KBM-7 (cell line): ENCODE measurements at regions not wholly inside any gene's neighbourhood (a gene's known extent, or its start where the extent isn't known, plus 50 kb on each side); places are given as distances from the start of the nearest gene placed in this dataset.

Experiments
- DNase-seq: peaks from one replicate; pipeline ENCODE4 v3.0.0-alpha.2; 2015
- in situ Hi-C: fragments of 300-500 bp; cut with MboI; formaldehyde crosslinking; loops from 2 replicates; pipeline ENCODE4 v1.14.3; 2020; ENCODE audit warnings: low sequenced_read_pairs, low pct_unique_long_range_greater_than_20kb, mixed read lengths

DNA sequence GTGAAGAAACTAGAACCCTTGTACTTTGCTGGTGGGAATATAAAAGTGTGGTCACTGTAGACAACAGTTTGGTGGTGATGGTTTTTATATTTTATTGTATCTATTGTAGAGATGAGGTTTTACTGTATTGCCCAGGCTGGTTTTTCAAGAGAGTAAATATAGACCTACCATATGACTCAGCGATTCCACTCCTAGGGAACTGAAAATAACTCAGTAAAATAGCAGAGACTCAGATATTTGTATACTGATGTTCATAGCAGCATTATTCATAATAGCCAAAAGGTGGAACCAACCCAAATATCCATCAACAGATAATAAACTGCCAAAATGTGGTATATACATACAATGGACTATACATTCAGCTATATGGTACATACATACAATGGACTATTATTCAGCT is 68.8 kb upstream of the IL12A start:
- DNase-seq: no peak
- in situ Hi-C loops: no loop called here

DNA sequence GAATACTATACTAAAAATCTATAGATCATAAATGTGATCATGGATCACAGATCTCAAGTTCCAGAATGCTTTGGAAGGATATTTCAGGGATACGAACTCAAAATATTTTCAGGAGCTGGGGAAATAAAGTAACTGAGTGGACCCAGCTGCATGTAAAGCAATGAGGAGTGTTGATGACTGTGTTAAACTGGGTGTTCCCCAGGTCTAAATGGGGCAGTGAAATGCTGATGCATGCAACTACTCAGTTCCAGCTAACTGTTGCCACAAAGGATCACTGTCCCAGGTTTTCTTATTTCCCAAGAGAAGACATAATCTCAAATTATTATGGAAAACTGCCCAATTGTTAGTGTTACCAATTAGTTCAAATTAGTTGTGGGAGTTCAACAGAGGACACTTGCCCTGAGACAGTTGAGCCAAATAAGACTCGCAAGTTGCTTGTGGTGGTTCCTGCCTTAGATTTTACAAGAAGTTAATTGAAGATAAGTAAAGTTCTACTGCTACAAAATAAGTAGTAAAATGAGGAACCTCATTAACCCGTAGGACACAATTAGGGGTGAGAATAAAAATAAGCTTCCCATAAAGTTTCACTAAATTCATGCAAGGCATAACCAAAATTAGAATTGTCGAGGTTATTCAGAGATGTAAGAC is 66.3 kb upstream of the IL12A start:
- peak; percentile 22 for DNase-seq
- in situ Hi-C loops: no loop called here

DNA sequence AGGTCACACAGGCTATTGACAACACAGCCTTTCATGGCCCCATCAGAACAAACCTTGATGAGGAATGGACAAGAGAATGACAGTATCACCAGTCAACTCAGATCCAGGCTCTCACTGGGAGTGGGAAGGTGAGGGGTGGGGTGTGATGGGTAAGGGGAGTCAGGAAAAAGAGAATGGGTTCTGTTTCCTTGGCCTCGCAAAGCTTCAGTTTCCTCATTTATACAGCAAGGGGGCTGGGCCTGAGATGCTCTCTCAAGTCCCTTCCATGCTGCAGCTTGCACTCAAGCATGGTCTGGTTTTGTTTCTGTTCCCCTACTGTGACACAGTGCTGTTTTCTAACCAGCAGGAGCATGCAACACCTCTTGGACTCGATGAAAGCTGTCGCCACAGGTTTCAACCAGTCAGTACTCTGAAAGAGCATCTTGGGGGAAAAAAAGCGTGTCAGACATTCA is 65.7 kb upstream of the IL12A start:
- DNase-seq: no peak
- in situ Hi-C loops: no loop called here

DNA sequence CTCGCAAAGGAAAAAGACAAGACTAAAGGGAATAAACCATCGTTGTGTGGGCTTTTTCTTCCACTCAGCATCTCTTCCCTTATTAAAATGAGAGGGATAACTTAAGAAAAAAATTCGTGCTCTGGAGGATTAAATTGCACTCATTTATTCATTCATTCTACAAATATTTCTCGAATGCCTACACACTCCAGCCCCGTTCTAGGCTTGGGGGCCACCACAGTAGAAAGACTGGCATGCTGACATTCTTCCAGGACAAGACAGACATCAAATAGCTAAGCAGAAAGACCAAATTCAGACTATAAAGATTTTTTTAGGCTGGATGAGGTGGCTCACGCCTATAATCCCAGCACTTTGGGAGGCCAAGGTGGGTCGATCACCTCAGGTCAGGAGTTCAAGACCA is 65.3 kb upstream of the IL12A start:
- in situ Hi-C loops: no loop called here
- no peak for DNase-seq

DNA sequence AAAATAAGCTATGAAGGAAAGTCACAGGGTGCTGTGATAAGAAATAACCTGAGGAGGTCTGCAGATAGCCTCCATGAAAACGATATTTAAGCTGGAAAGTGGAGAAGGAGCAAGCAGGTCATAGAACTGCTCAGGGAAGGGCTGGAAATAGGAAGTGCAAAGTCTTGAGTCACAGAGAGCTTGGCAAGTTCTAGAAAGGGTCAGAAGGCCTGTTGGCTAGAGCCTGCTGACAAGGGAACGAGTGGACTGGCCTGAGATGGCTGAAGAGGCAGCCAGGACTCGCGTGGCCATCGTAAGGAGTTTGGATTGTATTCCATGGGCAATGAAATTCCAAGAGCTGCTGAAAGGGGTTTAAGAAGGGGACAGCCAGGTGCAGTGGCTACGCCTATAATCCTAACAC is 64.7 kb upstream of the IL12A start:
- DNase-seq: no peak
- in situ Hi-C loops: no loop called here

DNA sequence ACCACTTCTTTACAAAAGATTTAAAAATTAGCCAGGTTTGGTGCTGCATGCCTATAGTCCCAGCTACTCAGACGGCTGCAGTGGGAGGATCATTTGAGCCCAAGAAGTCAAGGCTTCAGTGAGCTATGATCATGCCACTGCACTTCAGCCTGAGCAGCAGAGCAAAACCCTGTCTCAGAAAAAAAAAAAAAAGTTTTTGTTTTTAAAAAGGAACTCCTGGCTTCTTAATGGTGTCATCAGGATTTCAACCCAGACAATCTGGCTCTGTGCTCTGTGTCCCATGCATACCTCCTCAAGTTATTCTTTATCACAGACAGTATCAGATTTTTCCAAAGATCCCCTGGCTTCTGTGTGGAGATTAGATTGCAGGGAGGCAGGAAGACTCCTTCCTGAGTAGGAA is 64.2 kb upstream of the IL12A start:
- in situ Hi-C loops: no loop called here
- DNase-seq: no peak

DNA sequence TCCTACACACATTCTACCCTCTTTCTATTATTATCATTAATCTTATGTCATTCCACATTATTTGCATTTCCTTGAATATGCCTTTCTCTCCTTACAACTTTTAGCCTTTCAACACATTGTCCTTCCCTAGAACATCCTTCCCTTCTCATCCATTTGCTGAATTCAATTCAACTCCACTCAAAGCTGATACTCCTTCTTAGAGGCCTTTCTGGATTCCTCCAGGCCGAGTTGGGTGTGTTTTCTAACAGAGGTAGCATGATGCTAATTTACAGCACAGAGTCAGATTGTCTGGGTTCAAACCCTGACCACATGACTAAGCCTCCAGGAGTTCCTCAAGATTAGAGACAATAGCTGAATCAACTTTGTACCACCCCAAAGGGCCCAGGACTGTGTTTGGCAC is 63.4 kb upstream of the IL12A start:
- in situ Hi-C loops: no loop called here
- DNase-seq: no peak

DNA sequence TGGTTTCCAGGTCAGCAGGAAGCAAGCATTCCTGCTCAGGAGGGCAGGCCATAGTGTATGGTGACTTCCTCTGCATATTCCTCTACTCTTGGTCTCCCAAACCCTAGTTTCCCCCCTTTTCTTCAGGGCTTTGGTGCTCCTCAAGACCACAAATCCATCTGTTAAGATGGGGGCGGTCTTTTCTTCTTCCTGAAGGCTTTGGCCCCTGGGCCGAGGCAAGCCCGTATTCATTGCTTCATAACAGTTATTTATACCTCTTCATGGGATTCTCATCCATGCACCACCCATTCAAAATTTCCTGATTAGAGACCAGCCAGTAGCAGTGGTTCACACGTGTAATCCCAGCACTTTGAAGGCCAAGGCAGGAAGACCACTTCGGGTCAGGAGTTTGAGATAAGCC is 62.1 kb upstream of the IL12A start:
- in situ Hi-C loops: no loop called here

DNA sequence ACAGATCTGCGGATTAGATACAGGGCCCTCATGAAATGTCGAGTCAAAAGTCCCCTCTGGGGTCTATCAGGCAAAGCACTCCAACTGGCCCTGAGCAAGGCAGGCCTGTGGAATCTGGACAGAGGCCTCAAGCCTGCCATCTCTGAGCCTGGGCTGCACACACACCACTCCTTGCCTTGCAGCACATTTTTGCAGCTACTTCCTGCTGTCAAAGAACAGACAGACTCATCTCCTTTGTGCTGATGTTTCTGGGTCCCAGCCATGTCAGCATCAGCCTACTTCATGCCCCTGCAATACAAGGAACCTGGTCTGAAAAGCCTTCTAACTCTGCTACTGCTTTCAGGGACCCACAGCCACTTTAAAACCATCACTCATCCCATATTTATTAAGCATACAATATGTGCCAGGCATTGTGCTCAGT is 60.6 kb upstream of the IL12A start:
- no peak for DNase-seq
- in situ Hi-C loops: no loop called here

More for the DNA sequence above, 62.1 kb upstream of the IL12A start:
- DNase-seq: no peak

DNA sequence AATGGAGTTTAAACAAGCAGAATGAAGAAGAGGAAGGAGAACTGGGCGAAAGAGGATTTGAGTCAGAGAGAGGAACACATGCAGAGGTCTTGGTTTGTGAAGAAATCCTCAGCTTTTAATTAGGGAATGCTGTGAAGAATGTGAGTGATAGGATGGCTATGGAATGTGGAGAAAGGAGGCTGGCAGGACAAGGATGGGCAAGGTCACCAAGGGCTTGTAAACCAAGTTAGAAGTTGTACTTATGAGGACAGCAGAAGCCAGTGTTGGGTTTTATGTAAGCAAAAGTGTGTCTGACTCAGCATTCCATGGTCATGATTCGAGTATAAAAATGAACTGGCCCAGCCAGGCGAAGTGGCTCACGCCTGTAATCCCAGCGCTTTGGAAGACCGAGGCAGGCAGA is 60.0 kb upstream of the IL12A start:
- DNase-seq: no peak
- in situ Hi-C loops: no loop called here

DNA sequence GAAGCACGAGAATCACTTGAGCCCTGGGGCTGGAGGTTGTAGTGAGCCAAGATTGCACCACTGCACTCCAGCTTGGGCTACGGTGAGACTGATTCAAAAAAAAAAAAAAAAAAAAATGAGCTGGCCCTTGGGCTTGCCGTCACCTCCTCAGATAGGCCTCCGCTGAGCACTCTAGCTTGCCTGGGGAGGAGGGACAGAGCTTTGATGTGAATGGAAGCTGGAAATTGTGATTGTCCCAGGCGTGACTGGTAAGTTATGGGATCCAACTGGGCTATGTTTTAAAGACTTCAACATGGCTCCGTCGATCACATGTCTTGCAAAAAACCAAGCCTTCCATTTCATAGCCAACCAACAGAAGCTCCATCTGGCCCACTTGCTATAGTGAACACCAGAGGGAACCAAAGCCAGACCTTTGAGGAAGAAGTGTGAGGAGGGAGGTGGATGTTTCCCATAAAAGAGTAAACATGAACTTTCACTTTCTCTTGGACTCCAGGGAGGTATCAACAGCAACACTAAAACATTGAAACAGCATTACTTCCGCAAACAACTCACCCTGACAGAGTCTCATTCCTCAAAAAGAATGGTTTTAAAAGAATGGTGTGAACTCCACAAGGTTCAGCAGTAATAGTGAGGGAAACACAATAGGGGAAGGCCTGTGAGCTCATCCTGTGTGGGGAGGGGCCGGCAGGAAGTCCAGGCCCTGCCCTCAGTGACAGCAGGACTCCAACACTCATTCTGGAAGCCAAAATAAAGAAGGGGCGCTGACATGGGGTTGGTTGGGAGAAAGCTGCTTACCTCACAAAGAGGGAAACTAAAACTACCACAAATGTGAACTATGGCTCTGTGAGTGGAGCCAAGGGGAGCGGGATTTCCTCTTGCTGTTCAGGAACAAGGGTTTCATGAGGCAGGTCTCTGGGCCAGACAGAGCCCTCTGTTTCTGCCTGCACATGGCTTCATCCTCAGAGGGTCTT is 59.2 kb upstream of the IL12A start:
- peak; percentile 63 for DNase-seq
- in situ Hi-C loops: no loop called here

DNA sequence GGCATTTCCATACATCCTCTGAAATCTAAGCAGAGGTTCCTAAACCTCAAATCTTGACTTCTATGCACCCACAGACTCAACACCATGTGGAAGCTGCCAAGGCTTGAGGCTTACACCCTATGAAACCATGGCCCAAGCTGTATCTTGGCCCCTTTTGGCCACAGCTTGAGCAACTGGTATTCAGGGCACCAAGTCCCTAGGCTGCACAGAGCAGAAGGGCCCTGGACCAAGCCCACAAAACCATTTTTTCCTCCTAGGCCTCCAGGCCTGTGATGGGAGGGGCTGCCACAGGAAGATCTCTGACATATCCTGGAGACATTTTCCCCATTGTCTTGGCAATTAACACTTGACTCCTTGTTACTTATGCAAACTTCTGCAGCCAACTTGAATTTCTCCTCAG is 54.4 kb upstream of the IL12A start:
- DNase-seq: no peak
- in situ Hi-C loops: no loop called here

DNA sequence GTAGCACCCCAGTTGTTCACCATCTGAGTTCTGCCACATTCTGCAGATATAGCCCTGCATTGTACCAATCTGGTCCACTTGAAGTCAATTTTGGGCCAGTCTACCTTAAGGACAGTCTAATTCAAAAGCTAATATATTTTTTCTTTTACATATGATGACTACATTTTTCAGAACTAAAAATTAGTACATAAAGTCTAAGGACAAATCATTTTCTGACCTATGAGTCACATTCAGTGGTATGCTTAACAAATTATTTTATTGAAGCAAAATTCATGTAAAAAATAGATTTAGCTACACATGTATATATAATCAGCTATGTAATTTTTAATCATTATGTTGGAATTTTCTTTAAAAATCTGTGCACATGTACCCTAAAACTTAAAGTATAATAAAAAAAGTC is 52.1 kb upstream of the IL12A start:
- in situ Hi-C loops: no loop called here
- no peak for DNase-seq

DNA sequence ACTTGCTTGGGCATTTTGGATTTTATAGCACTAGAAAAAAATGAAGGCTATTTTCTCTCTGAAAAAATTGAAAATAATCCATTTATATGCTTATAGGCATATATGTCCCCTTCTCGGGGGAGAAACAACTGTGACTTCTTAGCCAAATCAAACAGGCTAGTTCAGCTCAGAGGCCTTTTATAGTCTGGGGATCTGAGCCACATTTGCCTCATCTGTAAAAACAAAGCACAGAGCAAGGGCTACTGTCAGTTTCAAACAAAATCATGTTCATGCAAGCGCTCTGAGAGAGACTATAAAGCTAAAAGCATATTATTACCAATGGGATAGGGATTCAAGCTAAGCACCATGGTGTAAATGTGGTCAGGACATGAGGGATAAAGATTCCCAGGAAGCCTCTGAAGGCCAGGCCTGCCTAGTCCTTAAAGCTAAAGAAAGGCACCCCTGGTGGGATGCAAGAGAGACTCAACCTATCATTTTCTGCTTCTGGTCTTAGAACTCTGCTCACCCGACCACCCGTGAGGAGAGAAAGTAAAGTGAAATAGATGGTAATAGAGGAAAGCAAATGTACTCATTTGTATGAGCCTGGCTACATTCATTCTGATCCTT is 51.0 kb upstream of the IL12A start:
- no peak for DNase-seq
- in situ Hi-C loops: no loop called here

DNA sequence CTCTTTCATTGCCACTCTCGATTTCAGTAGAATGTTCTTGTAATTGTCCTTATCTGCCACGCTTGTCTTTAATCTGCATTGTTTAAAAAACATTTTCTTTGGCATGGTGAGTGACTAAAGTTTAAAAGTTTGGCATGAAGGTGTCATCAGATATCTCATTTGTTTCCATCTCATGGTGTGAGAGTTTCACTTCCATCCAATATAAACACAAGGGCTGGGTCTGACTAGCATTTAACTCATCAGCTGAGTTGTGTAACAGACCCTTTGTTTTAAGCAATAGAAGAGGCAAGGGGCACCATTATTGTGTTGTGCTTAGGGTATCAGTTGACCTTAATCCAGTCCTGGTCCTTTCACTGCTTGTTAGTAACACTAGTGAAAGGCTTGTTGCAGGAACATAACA is 49.9 kb upstream of the IL12A start:
- in situ Hi-C loops: no loop called here
- DNase-seq: no peak
